B cell (primary cell): ENCODE measurements at regions not wholly inside any gene's neighbourhood (a gene's known extent, or its start where the extent isn't known, plus 50 kb on each side); places are given as distances from the start of the nearest gene placed in this dataset.

ENCODE experiments used
- ATAC-seq: fragments of 200-7000 bp; cut with Tn5 transposase; one replicate; pipeline ENCODE4 v1.10.0; 2021; ENCODE audit warnings: low read depth, mild to moderate bottlenecking, moderate number of reproducible peaks, moderate library complexity
- CTCF ChIA-PET: fragments of 350-600 bp; sonication (Branson Sonifier 250); formaldehyde crosslinking; loops from one replicate; lab custom pipeline; 2021; ENCODE audit warnings: antibody characterized with exemption, inconsistent platforms; lab: Charles Lee
- POLR2A ChIA-PET: fragments of 350-600 bp; sonication (Branson Sonifier 250); formaldehyde crosslinking; loops from one replicate; lab custom pipeline; 2021; ENCODE audit warnings: antibody characterized with exemption; lab: Charles Lee
- DNase-seq: peaks from one replicate; pipeline ENCODE4 v3.0.0; 2013
- H2AFZ ChIP-seq: 2 replicates; pipeline ENCODE4 v1.6.1; 2012; ENCODE audit warnings: mild to moderate bottlenecking, low read depth, low read length; ENCODE audit not compliant: insufficient read depth, poor library complexity, severe bottlenecking
- H3K27ac ChIP-seq, 2 donors: 1 replicate in 1 of 2; 2 replicates in 1 of 2; pipeline ENCODE4 v1.5.1; 2012 to 2013; ENCODE audit warnings: low read length in 2 of 2, mild to moderate bottlenecking in 2 of 2, moderate library complexity in 1 of 2
- H3K27me3 ChIP-seq, 4 experiments: fragments of 200-600 bp in 1 of 4; sonication (generic) in 1 of 4; replicated peaks in 1 of 4; 1 replicate in 2 of 4; 2 replicates in 2 of 4; pipeline versions ENCODE4 v1.6.1 to v1.7.0; 2013 to 2016; ENCODE audit warnings: low read length in 3 of 4, mild to moderate bottlenecking in 2 of 4, mixed read lengths in 1 of 4, moderate library complexity in 1 of 4; ENCODE audit not compliant: insufficient read depth in 4 of 4, control insufficient read depth in 3 of 4; ENCODE audit errors: control extremely low read depth in 1 of 4
- H3K36me3 ChIP-seq, 2 experiments: replicated peaks in 1 of 2; 1 replicate in 1 of 2; 2 replicates in 1 of 2; pipeline versions ENCODE4 v1.6.1 to v1.7.1; 2013; ENCODE audit warnings: low read length in 1 of 2; ENCODE audit not compliant: insufficient read depth in 2 of 2, control insufficient read depth in 1 of 2; ENCODE audit errors: control extremely low read depth in 1 of 2, extremely low read depth in 1 of 2
- H3K4me1 ChIP-seq, 2 donors: fragments of 200-600 bp in 1 of 2; sonication (generic) in 1 of 2; 1 replicate in 1 of 2; 2 replicates in 1 of 2; pipeline versions ENCODE4 v1.5.1 to v1.6.1; 2013 to 2017; ENCODE audit warnings: low read length in 2 of 2; ENCODE audit not compliant: control insufficient read depth in 2 of 2, insufficient read depth in 2 of 2
- H3K4me2 ChIP-seq: replicated peaks from 2 replicates; pipeline ENCODE3; 2012; ENCODE audit warnings: mild to moderate bottlenecking, low read depth, low read length; ENCODE audit not compliant: poor library complexity, severe bottlenecking
- H3K4me3 ChIP-seq, 5 experiments: fragments of 200-600 bp in 1 of 5; sonication (generic) in 1 of 5; 1 replicate in 3 of 5; 2 replicates in 2 of 5; pipeline versions ENCODE4 v1.5.1 to v1.7.0; 2011 to 2016; ENCODE audit warnings: low read length in 4 of 5, mild to moderate bottlenecking in 4 of 5, low read depth in 2 of 5, control low read depth in 1 of 5, moderate library complexity in 1 of 5; ENCODE audit not compliant: insufficient read depth in 1 of 5; ENCODE audit errors: control extremely low read depth in 1 of 5, extremely low read depth in 1 of 5
- H3K79me2 ChIP-seq: fragments of 200-600 bp; sonication (generic); one replicate; pipeline ENCODE4 v1.6.0; 2016; ENCODE audit warnings: low read length; ENCODE audit not compliant: control insufficient read depth, insufficient read depth
- H3K9ac ChIP-seq: fragments of 200-600 bp; sonication (generic); 2 replicates; pipeline ENCODE4 v1.6.1; 2017; ENCODE audit warnings: mild to moderate bottlenecking, low read length, moderate library complexity
- H3K9me3 ChIP-seq, 3 donors: one replicate each; pipeline versions ENCODE4 v1.6.1 to v1.7.1; 2013; ENCODE audit warnings: low read length in 2 of 3; ENCODE audit not compliant: control insufficient read depth in 2 of 3, insufficient read depth in 1 of 3; ENCODE audit errors: control extremely low read depth in 1 of 3
- H4K20me1 ChIP-seq: 2 replicates; pipeline ENCODE4 v1.6.0; 2012; ENCODE audit warnings: mild to moderate bottlenecking, low read length; ENCODE audit not compliant: insufficient read depth, control insufficient read depth, poor library complexity, severe bottlenecking
- H3K27ac Mint-ChIP-seq: one replicate; pipeline ENCODE4 v1.8.0; 2021; ENCODE audit warnings: mixed read lengths
- H3K27me3 Mint-ChIP-seq: one replicate; pipeline ENCODE4 v1.8.0; 2021; ENCODE audit warnings: mixed read lengths
- H3K4me1 Mint-ChIP-seq: one replicate; pipeline ENCODE4 v1.8.0; 2021; ENCODE audit warnings: mixed read lengths
- H3K4me3 Mint-ChIP-seq: one replicate; pipeline ENCODE4 v1.8.0; 2021; ENCODE audit warnings: mixed read lengths
- H3K9me3 Mint-ChIP-seq: one replicate; pipeline ENCODE4 v1.8.0; 2022; ENCODE audit warnings: mixed read lengths; ENCODE audit not compliant: insufficient read depth
- EZH2 ChIP-seq: IDR thresholded peaks from 2 replicates; pipeline ENCODE4 v1.6.1; 2012; ENCODE audit warnings: borderline replicate concordance, low read depth, mild to moderate bottlenecking, moderate library complexity, low read length; ENCODE audit not compliant: insufficient read depth, poor library complexity, severe bottlenecking
- WGBS: methylation state at CpG from one replicate; pipeline ENCODE4 v1.1.5; 2013; ENCODE audit warnings: missing lambda C conversion rate; ENCODE audit not compliant: insufficient coverage; 5-methylcytosine and 5-hydroxymethylcytosine counted together
- intact Hi-C: fragments of 100-400 bp; cut with micrococcal nuclease; formaldehyde crosslinking; loops from one replicate; pipeline ENCODE4 v1.10.0; 2022
- TF ChIP-seq, protein P1 (sequence below): fragments of 200-600 bp; IDR thresholded peaks from one replicate; pipeline ENCODE4 v1.8.0; 2022; ENCODE audit warnings: antibody characterized with exemption, mild to moderate bottlenecking

DNA sequence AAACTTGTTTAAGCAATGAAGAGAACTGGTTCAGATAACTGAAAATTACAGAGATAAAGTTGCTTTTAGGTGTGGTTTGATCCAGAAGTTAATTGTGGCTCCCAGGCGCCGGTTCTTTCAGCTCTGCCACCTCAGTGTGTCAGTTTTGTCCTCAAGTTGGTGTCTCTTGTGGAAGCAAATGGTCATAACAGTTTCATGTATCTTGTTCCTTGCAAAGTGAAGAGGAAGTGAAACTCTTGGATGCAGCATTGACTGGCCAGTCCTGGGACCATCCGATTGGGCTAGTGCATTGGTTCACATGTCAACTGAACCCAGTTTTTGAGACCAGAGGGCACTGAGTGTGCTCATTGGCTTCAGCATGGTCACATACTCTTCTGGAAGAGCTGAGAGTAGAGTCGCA lies 181.4 kb upstream of the GRM7 start:
- Histone ChIP-seq H3K4me3 (no peak overlapping the region), H3K9me3 (peaks cover 0 to 2% (median 0%) of the 10 kb centered on the region in 3 donors), H3K9ac (no peak overlapping the region), H2AFZ (no peak overlapping the region), H3K4me2 (no peak overlapping the region), H3K27ac (no peak overlapping the region), H3K4me1 (no peaks in the 10 kb centered on the region), H3K36me3 (no peaks in the 10 kb centered on the region), H3K27me3 (no peaks in the 10 kb centered on the region), H3K79me2 (no peaks in the 10 kb centered on the region), H4K20me1 (no peaks in the 10 kb centered on the region)
- H3K27ac Mint-ChIP-seq = no peak overlapping the region
- POLR2A ChIA-PET = no interaction called here
- DNase-seq (no peak), ATAC-seq (no peak)
- peaks cover 5% of the 10 kb centered on the region for H3K9me3 Mint-ChIP-seq
- intact Hi-C loops = no loop called here
- TF ChIP-seq, protein P1, sequence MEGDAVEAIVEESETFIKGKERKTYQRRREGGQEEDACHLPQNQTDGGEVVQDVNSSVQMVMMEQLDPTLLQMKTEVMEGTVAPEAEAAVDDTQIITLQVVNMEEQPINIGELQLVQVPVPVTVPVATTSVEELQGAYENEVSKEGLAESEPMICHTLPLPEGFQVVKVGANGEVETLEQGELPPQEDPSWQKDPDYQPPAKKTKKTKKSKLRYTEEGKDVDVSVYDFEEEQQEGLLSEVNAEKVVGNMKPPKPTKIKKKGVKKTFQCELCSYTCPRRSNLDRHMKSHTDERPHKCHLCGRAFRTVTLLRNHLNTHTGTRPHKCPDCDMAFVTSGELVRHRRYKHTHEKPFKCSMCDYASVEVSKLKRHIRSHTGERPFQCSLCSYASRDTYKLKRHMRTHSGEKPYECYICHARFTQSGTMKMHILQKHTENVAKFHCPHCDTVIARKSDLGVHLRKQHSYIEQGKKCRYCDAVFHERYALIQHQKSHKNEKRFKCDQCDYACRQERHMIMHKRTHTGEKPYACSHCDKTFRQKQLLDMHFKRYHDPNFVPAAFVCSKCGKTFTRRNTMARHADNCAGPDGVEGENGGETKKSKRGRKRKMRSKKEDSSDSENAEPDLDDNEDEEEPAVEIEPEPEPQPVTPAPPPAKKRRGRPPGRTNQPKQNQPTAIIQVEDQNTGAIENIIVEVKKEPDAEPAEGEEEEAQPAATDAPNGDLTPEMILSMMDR = no peak
- TF ChIP-seq EZH2 = no peak
- WGBS = 68% methylated on average over 4 of the region's 4 CpGs
- no peaks in the 10 kb centered on the region for H3K4me1 Mint-ChIP-seq
- H3K4me3 Mint-ChIP-seq = no peak overlapping the region
- no peaks in the 10 kb centered on the region for H3K27me3 Mint-ChIP-seq
- CTCF ChIA-PET = no interaction called here

DNA sequence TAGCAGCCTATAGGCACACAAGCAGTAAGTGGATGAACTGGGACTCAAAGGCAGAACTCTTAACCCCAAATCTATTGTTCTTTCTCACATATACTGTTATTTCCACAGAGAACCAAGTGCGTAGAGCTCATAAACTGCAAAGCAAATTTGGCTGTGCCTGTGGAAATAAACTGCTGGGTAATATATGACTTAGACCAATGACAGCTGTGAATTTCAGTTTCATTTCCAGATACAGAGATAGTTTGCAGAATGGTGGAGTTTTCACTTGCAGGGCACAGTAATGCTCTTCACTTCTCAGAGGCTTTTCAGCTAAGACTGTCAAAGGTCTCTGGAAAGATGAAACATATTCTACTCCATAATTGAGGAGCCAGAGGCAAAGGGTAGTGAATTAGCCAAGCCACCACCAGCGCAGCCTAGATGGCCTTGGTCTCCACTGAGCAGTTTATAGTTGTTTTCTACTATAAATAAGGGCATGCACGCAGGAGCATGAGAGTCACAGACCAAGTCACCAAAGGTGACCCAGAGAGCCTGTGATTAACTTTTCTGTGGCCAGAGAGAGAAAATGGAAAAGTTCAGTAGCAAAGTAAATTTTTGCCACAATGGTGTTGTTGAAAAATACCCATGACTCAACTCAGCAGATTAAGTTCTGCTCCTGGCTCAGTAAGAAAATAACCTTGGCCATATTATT lies 180.7 kb upstream of the GRM7 start:
- TF ChIP-seq, protein P1 = no peak
- TF ChIP-seq EZH2 = no peak
- Mint-ChIP-seq H3K9me3 (peaks cover 5% of the 10 kb centered on the region), H3K27me3 (no peaks in the 10 kb centered on the region), H3K4me3 (no peak overlapping the region), H3K27ac (no peak overlapping the region), H3K4me1 (no peaks in the 10 kb centered on the region)
- Histone ChIP-seq H3K36me3 (no peaks in the 10 kb centered on the region), H4K20me1 (no peaks in the 10 kb centered on the region), H3K4me2 (no peak overlapping the region), H2AFZ (no peak overlapping the region), H3K79me2 (no peaks in the 10 kb centered on the region), H3K4me3 (no peak overlapping the region), H3K4me1 (no peaks in the 10 kb centered on the region), H3K9me3 (peaks cover 0 to 2% (median 0%) of the 10 kb centered on the region in 3 donors), H3K9ac (no peak overlapping the region), H3K27me3 (no peaks in the 10 kb centered on the region), H3K27ac (no peak overlapping the region)
- no peak for DNase-seq
- intact Hi-C loops = no loop called here
- no peak for ATAC-seq
- 86% methylated on average over 1 of the region's 3 CpGs for WGBS
- POLR2A ChIA-PET = no interaction called here
- CTCF ChIA-PET = no interaction called here
